Stimulated activated CD8-positive, alpha-beta memory T cell treated with anti-CD3 and anti-CD28 coated beads, Interleukin-2, amount 100 ng/mL, for 48 hours (primary cell): ENCODE measurements at regions not wholly inside any gene's neighbourhood (a gene's known extent, or its start where the extent isn't known, plus 50 kb on each side); places are given as distances from the start of the nearest gene placed in this dataset.

Source experiments
- DNase-seq, 2 donors: peaks; one replicate each; pipeline ENCODE4 v3.0.0-alpha.2; 2020; ENCODE audit warnings: low read depth in 2 of 2

- no peak for DNase-seq
Measured at GRCh38 chr1:38577385-38577784, 282.2 kb downstream of the RRAGC start.

- DNase-seq, result no peak
Measured at GRCh38 chr1:38576241-38576640, 283.3 kb downstream of the RRAGC start.

- no peak for DNase-seq
Measured at GRCh38 chr1:38571726-38572125, 287.8 kb downstream of the RRAGC start.

- DNase-seq, result no peak
Measured at GRCh38 chr1:38570657-38570975, 289.0 kb downstream of the RRAGC start.

GRCh38 chr1:38569932-38570656 is 289.5 kb downstream of the RRAGC start:
- DNase-seq, result no peak

- DNase-seq, result no peak
Measured at GRCh38 chr1:38568061-38568857, 291.3 kb downstream of the RRAGC start.

- no peak for DNase-seq
Measured at GRCh38 chr1:38567401-38567800, 292.2 kb downstream of the RRAGC start.

GRCh38 chr1:38565020-38565491 is 294.5 kb downstream of the RRAGC start:
- no peak for DNase-seq

GRCh38 chr1:38563942-38564735 is 295.4 kb downstream of the RRAGC start:
- no peak for DNase-seq

- DNase-seq, result no peak
Measured at GRCh38 chr1:38561725-38562124, 297.8 kb downstream of the RRAGC start.

GRCh38 chr1:38561110-38561509 is 298.5 kb downstream of the RRAGC start:
- no peak for DNase-seq

- DNase-seq, result no peak
Measured at GRCh38 chr1:38560457-38560856, 299.1 kb downstream of the RRAGC start.

GRCh38 chr1:38559446-38560165 is 300.0 kb downstream of the RRAGC start:
- DNase-seq, result peak; percentile 50 to 66

GRCh38 chr1:38558500-38559445 is 300.8 kb downstream of the RRAGC start:
- peak in 1 of 2 donors; percentile 13 for DNase-seq

- DNase-seq, result no peak
Measured at GRCh38 chr1:38558055-38558454, 301.5 kb downstream of the RRAGC start.

- DNase-seq, result no peak
Measured at GRCh38 chr1:38555594-38555993, 304.0 kb downstream of the RRAGC start.

- no peak for DNase-seq
Measured at GRCh38 chr1:38555130-38555529, 304.4 kb downstream of the RRAGC start.

- no peak for DNase-seq
Measured at GRCh38 chr1:38551318-38552307, 308.0 kb downstream of the RRAGC start.

- DNase-seq, result no peak
Measured at GRCh38 chr1:38549191-38549590, 310.4 kb downstream of the RRAGC start.
